ENCODE measurements at regions not wholly inside any gene's neighbourhood (a gene's known extent, or its start where the extent isn't known, plus 50 kb on each side); places are given as distances from the start of the nearest gene placed in this dataset.
"Not testable (repeated sequence)": the region's sequence is repeated elsewhere in the genome, so short reads cannot be mapped to it uniquely, and the experiment has no call there.

GRCh38 chr1:208351838-208352237 lies 107.7 kb upstream of the PLXNA2 start:
- no peak for TF ChIP-seq POLR2A (IDR thresholded peaks at IDR 0.05)
- no peak for TF ChIP-seq CTCF (IDR thresholded peaks at IDR 0.05)
- DNase-seq (ENCODE audit: low spot score in 2 of 2), result no peak
- intact Hi-C loops (cut with DNase I; ENCODE audit: low total_unique reads), result no loop called here
- no peak overlapping the region for H3K4me3 ChIP-seq (ENCODE audit: low read depth, poor library complexity, severe bottlenecking)
- WGBS, 2 donors, result 81 to 90% methylated on average over 8 of the region's 8 CpGs

- 95 to 96% methylated on average over 5 of the region's 5 CpGs for WGBS, 2 donors
- H3K4me3 ChIP-seq (ENCODE audit: low read depth, poor library complexity, severe bottlenecking); intact Hi-C loops (cut with DNase I; ENCODE audit: low total_unique reads); DNase-seq (ENCODE audit: low spot score in 2 of 2): not testable (repeated sequence)
Measured at GRCh38 chr1:208353797-208354196, 109.6 kb upstream of the PLXNA2 start.

- H3K4me3 ChIP-seq (ENCODE audit: low read depth, poor library complexity, severe bottlenecking), result no peak overlapping the region
- TF ChIP-seq CTCF (IDR thresholded peaks at IDR 0.05) (no peak), POLR2A (IDR thresholded peaks at IDR 0.05) (no peak)
- DNase-seq (ENCODE audit: low spot score in 2 of 2), result no peak
- intact Hi-C loops (cut with DNase I; ENCODE audit: low total_unique reads), result no loop called here
- 46 to 54% methylated on average over 8 of the region's 8 CpGs for WGBS, 2 donors
Measured at GRCh38 chr1:208357644-208358507, 113.7 kb upstream of the PLXNA2 start.

GRCh38 chr1:208358651-208359050 lies 114.5 kb upstream of the PLXNA2 start:
- TF ChIP-seq POLR2A (IDR thresholded peaks at IDR 0.05), result no peak
- TF ChIP-seq CTCF (IDR thresholded peaks at IDR 0.05), result no peak
- H3K4me3 ChIP-seq (ENCODE audit: low read depth, poor library complexity, severe bottlenecking), result no peak overlapping the region
- no peak for DNase-seq (ENCODE audit: low spot score in 2 of 2)
- 72 to 84% methylated on average over 4 of the region's 4 CpGs for WGBS, 2 donors
- intact Hi-C loops (cut with DNase I; ENCODE audit: low total_unique reads), result no loop called here

GRCh38 chr1:208362011-208362410 lies 117.8 kb upstream of the PLXNA2 start:
- no peak for DNase-seq (ENCODE audit: low spot score in 2 of 2)
- WGBS, 2 donors, result 77 to 80% methylated on average over 2 of the region's 2 CpGs
- TF ChIP-seq CTCF (IDR thresholded peaks at IDR 0.05), result no peak
- no peak for TF ChIP-seq POLR2A (IDR thresholded peaks at IDR 0.05)
- intact Hi-C loops (cut with DNase I; ENCODE audit: low total_unique reads), result no loop called here
- no peak overlapping the region for H3K4me3 ChIP-seq (ENCODE audit: low read depth, poor library complexity, severe bottlenecking)

GRCh38 chr1:208366559-208366958 lies 122.4 kb upstream of the PLXNA2 start:
- intact Hi-C loops (cut with DNase I; ENCODE audit: low total_unique reads), result no loop called here
- WGBS, 2 donors, result 81 to 82% methylated on average over 1 of the region's 1 CpG

More at GRCh38 chr1:208366559-208366958, 122.4 kb upstream of the PLXNA2 start:
- TF ChIP-seq CTCF (IDR thresholded peaks at IDR 0.05), result no peak
- no peak for TF ChIP-seq POLR2A (IDR thresholded peaks at IDR 0.05)
- no peak overlapping the region for H3K4me3 ChIP-seq (ENCODE audit: low read depth, poor library complexity, severe bottlenecking)
- no peak for DNase-seq (ENCODE audit: low spot score in 2 of 2)

Data from lower leg skin (tissue), 4 donors.